G401 (cell line): ENCODE measurements at regions not wholly inside any gene's neighbourhood (a gene's known extent, or its start where the extent isn't known, plus 50 kb on each side); places are given as distances from the start of the nearest gene placed in this dataset.

Source experiments
- DNase-seq: peaks from one replicate; pipeline ENCODE4 v3.0.0-alpha.2; 2015; ENCODE audit warnings: low spot score
- in situ Hi-C: cut with HindIII; loops from 2 replicates; pipeline ENCODE4 v1.10.0; 2016; ENCODE audit warnings: low sequenced_read_pairs, mixed read lengths

DNA sequence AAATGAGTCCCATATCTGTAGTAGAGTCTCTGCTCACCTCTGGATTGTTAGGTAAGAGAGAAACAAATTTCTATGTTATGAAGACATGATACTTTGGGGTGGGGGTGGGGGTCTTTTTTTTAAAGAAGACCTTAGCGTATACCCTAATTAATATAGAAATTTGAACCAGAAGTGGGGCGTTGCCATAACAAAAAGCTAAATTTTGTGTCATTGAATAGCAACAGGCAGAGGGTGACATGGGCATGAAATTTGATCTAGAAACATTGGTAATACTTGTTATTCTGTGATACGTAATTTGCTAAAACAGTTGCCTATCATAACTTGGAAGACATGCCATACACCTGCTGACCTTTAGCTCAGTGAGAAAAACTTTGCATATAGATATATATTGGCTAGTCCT is 92.3 kb upstream of the SLC38A2 start:
- DNase-seq, result no peak
- in situ Hi-C loops, result no loop called here

DNA sequence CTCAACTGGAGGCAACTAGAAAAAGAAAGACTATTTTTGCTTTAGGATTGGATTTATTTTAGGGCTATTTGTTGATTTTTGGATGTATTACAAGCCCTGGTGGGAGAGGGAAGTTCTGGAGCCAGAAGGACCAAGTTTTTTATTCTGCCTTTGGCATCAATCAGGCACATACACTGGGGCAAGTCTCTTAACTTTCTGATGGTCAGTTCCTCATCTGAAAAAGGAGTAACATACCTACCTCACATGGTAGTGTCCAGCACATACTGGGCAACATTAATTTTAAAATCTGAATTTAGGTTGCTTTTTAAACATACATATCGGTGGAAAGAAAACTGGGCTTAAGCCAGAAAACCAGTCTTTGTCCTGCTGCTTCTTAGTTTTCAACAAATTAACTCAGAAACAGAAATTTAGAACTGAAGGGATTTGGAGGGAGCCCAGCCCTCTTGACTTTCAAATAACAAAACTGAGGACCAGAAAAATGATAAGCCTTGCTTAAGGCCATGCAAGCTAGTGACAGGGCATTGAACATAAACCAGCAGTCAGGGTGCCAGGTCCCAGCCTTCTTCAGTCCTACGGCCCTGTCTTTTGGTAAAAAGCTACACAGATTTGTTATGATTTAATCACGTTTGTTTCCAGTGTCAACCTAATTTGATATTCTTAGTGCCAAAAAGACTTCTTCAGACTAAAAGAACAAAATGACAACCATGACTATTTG is 90.2 kb upstream of the SLC38A2 start:
- in situ Hi-C loops, result no loop called here
- no peak for DNase-seq

DNA sequence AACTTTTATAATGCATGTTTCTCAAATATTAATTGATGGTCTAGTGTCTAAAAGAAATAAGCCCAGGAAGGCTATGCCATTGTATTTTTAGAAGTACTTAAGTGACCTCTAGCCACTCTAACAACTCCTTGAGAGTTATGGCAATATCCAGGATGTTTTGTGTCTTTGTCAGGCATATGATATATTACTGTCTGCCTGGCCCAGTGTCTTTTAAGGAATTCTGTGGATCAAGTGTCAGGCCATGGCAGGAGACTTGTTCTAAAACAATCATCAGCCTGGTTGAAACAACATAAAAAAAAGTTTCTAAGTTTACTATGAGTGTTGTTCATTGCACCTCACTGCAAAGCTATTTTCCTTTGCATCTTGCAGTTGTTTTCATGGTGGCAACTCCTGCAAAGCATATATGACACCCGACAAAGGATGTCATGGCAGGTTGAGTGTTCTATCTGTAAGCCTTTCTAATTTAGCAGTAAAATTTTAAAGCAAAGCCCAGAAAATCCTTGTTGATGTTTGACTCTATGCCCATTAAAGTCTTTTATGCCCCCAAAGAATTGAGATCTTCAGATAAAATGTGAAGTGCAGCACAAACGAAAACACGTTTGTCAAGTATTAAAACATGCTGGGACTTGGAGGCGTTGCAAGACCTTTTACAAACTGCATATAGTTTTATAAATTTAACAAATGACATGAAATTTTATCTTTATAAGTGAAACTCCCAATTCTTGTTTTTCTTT is 89.5 kb upstream of the SLC38A2 start:
- no peak for DNase-seq

DNA sequence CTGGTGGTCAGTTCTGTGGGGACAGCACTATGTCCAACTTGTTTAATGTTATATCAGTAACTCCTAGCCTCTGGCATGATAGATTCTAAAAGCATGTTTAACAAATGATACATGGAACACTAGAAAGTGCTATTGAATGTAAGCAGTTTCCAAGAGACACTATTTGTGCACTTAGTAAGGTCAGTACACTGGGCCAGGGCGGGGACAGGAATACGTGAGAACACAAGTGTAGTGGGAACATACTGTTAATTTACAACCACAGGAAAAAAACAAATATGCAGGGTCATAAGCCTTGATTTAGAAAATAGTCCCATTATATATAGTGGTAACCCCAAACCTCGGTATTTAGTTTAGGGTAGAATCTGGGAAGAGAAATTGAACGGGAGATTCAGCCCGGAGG is 88.9 kb upstream of the SLC38A2 start:
- DNase-seq, result no peak
- in situ Hi-C loops, result no loop called here

More for the DNA sequence above, 89.5 kb upstream of the SLC38A2 start:
- in situ Hi-C loops, result no loop called here

DNA sequence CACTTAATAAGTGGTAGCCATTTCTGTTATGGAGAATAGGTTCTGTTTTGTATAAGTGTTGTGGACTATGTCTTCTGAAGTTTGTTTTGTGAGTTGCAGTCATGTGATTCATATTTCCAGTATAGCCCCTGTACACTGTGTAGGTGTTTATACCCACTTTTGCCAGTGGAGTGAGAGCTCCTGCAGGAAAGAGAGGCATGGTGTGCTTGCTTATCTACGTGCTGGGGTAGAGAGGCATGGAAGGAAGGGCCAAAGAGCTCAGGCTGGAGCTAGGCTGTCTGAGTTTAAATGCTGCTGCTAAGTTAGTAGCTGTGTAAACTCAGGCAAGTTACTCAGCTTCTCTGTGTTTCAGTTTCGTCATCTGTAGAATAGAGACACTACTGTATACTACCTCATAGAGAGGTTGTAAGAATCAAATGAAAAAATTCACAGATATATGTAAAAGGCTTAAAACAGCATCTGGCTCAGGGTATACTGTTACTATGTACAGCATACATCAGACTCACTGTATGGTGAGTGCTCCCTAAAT is 88.2 kb upstream of the SLC38A2 start:
- no peak for DNase-seq
- in situ Hi-C loops, result no loop called here

DNA sequence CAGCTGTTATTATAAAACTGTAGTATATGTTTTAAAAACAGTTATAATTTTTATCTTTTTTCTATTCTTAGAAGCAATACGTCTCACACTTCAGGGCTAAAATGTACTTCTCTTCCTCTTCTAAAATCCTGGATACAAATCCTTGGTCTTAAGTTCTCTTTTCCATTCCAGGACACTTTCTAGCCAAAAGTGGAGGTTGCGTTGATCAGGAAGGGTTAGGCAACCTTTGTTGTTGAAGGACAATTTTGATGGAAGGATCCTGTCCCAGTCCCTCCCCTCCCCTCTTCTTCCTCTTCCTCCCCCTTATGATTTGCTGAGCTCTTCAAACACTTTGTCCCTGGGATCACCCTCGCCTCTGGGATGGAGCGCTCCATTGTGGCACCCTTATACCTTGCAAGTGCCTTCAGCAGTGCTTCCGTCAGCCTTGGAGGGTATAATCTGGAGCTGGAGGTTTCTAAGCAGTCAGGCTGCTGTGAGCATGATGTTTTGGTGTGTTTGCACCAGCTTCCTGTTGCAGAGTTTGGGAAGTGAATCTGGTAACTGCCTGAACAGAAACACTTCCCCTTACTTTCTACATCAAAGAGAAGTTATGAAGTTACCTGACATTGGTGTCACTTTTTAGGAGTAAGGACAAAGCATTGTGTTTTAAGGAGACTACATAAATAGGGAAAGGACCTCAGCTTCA is 87.4 kb upstream of the SLC38A2 start:
- in situ Hi-C loops, result no loop called here
- DNase-seq, result no peak

DNA sequence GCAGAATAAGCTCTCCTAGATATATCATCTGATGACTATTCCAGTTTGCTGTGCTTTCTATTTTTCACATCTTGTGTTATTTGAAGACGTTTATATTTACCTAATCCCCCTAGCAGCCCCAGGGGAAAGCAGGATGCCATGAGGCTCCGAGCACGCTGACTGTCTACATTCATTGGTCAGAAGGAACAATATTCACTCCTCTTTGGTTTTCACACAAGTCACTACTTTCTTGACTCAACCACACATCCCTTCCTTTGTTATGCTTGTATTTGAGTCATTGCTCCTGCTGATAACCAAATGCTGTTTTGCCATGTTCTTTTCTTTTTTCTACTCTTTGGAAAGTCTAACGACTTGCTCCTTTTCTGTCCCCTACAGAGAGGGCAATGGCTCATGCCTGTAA is 86.5 kb upstream of the SLC38A2 start:
- no peak for DNase-seq
- in situ Hi-C loops, result no loop called here

DNA sequence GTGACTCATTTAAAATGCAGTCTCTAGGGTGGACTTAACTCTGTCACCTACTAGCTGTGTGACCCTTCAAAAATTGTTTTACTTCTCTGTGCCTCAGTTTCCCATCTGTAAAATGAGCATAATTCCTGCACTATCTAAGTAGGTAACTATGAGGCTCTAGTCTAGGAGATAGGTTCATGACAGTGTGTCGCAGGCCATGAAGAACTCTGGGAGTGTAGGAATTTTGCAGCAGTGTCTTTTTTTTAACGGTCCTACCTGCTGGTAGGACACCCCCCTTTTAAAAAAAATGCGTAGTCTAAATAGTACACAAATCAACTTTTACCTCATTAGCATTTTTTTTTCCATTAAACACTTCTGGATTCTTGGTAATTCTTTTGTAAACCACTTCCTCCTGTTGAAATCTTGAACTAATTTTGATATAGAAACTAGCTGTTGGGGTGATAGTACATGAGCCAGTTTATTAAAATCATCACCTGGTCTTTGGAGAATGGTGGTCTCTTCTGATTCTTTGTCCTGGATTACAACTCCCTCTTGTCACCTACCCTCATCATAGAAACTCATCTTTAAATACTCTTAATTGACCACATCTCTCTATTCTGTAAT is 86.0 kb upstream of the SLC38A2 start:
- no peak for DNase-seq
- in situ Hi-C loops, result no loop called here

DNA sequence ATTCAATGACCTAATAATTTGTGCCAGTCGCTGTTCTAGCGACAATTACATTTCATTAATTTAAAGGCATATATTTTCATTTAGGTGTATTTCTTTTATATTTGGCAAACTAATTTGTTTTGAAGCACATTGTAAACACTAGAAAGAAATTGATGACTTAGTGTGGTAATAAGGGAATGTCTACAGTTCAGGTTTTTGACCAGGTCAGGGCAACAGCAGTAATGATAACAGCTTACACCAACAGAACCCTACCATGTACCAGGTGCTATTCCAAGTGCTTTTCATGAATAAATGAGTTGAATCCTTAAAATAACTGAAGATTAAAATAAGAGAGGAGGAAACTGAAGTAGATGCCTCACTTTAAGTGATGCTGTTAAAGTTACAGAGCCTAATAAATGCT is 85.4 kb upstream of the SLC38A2 start:
- in situ Hi-C loops, result no loop called here
- no peak for DNase-seq

DNA sequence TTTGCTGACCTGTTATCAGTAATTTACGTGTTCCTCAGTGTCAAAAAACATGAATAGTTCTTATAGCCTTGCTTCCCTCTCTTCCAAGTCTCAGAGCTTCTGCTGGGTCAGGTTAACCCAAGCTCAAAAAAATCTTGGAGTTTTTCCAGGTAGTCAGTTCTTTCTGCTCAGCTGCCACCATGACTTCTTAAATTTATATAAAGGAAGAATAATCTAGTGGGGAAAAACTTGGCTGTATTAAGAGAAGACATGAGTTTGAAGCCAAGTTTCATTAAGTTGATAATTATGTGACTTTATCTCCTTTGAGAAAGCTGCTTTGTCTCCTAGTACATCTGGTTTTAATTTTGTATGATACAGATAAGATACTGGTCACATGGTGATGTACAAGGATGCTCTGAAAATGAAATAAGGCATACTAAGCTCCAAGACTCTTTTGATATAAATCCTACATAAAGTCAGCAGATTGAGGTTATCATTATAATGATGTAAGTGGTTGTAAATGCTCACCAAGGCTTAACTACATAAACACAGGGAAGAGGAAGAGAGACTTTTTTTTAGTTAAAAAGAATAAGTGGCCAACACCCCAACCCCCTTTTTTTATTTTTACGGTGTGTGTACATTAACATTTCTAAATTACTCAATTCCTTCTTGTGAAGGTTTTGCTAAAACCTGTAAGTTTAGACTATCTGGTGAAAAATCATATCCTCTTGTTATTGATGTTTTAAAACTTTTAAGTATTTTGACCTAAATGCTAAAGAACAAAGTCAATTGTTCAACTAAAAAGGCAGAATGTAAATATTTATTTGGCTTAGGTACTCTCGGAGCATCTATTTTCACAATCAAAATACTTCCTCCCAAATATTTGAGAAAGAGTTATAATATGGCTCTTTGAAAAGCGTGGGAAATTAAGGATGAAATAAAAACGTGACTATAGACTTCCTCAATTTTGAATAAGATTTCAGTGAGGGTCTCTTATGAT is 84.1 kb upstream of the SLC38A2 start:
- in situ Hi-C loops, result no loop called here

DNA sequence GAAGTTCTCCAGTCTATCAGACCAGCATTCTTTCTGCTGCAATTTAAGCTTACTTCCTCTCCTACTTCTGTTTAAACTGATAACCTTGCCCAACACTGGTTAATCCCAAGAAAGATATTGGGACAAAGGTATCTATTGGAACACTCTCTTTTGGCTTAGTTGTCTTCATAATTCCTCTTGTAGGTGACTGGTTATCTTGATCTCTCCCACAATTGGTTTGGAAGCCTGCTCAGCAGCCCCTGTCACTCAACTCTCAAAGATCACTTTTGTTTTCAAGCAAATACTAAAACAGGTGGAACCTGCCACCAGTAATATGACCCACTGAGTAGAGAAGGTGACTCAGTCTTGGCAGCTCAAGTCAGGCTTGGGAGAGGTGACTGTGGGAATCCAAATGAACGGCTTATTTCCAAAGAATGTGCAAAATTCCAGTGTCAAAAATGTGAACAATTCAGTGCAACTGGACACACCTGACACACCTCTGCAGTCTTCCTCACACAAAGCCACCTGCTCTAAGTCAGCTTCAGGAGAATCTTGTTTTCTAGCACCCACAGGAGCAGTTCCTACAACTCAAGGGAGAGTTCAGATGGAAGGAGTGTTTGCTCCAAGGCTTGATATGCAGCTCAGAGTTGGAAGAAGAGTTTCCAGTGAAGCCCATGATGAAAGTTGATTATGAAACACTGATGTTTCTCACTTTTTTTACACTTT is 83.2 kb upstream of the SLC38A2 start:
- in situ Hi-C loops, result no loop called here
- no peak for DNase-seq

More for the DNA sequence above, 84.1 kb upstream of the SLC38A2 start:
- no peak for DNase-seq

DNA sequence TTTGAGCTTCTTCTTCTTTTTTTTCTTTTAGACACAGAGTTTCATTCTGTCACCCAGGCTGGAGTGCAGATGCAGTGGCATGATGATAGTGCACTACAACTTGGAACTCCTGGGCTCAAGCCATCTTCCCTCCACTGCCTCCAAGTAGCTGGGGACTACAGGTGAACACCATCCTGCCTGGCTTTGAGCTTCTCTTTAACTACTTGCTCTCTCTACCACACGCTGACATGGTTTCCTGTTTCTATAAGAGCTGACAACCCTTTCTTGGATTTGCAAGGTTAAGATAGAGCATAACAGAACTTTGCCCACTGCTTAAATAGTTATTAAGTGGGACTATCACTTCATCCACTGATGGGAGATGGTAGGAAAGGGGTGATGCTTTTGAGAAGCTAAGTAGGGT is 82.4 kb upstream of the SLC38A2 start:
- DNase-seq, result no peak
- in situ Hi-C loops, result no loop called here

DNA sequence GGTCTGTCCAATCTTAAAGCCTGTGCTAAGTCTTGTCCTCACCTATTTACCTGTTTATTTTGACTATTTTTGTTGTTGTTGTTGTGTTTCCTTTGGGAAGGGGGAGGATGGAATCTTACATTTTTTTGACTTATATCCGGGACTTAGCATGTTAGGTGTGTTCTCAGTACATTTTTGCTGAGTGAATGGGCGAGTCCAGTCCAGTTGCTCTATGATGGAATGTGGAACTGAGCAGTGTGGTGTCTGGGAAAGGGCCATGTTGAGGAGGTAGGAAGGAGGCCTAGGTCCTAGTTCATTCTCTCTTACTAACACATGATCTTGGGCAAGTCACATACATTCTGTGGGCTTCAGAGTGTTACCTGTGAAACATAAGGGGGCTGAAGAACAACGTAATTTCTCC is 80.9 kb upstream of the SLC38A2 start:
- no peak for DNase-seq
- in situ Hi-C loops, result no loop called here

DNA sequence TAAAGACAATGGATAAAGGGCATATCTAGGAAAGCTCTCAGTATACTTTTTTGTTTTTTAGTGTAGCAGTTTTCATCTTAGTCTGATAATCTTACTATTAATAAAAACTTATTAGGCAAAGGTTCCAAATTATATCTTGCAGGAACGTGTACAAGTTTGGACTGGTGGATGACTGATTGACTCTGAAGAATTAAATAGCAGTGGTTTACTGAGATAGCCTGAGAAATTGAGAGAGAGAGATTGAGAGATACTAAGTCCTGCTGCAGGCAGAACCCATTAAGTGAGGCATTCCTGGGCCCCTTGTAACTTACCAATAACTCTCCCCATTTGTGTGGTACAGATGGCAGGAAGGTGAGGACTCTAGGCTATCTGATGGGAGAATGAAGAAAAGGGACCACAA is 80.2 kb upstream of the SLC38A2 start:
- DNase-seq, result no peak
- in situ Hi-C loops, result no loop called here

DNA sequence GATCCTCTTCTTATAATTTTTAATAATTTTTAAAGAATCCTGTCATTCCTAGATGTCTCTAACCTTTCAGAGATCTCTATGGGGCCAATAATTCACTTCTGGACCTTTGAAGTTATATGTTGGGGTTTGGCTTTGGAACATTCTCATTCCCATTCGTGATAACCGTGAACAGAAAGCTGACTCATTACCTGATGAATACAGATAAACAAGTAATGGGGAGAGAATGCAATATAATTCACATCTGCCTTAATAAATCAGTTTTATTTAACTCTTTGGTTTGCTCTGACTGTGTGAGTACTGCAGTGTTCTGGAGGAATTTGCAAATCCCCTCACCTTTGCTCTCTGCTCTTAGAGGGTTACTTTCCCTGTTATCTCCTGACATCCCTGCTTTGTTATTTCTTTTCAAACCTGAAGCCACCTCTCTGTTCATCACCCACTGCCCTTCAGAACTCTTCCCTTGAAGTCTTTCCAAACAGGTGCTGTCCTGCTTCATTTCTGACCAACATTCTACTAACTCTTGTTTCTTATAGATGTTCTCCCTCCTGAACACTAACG is 79.6 kb upstream of the SLC38A2 start:
- DNase-seq, result no peak
- in situ Hi-C loops, result no loop called here

DNA sequence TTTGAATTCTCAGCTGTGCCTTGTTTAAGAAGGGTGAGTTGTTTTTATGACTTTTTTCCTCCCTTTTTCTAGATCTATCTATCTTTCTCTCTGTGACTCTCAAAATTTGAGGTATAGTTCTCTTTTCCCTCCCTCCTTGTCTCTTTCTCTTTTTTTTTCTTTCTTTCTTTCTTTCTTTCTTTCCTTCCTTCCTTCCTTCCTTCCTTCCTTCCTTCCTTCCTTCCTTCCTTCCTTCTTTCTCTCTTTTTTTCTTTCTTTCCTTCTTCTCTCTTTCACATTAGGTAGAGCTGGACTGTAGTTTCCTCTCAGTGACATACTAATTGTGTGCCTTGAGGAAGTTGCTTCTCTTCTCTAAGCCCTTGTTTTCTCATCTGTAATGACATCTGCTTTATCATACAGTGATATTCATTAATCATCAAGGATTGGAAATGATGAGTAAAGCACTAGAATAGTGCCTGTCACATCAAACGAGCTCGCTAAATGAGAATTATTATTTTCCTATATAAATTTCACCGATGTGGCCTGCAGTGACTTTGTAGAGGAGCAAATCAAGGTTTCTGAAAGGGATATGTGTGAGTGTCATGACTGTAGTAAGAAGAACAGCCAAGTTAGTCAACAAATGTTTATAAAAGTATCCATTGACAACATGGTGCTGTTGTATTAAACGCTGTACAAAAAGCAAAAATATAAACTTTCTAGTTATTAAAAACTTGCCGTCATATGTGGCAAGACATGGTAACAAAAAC is 78.9 kb upstream of the SLC38A2 start:
- in situ Hi-C loops, result no loop called here
- DNase-seq, result no peak

DNA sequence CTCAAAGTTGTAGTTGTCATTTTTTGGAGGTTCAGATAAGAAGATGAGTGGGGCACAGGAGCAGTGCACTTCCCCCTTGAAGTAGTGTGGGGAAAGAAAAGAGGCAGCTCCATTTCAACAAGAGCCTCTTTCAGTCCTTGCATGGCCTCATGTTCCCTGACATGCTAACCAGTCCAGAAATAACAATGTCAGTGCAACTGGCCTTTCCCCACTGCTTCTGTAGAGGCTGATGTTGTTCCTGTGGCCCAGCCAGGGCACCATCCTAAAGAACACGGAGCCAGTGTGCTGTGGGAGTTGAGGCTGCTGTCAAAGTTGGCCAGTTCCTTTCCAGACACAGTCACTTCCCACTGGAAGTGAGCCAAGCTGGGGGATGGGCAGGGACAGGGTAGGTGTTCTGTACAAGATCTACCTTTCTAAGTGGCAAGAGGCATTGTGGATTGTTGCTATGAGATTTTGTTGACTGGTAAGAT is 77.7 kb upstream of the SLC38A2 start:
- in situ Hi-C loops, result no loop called here
- DNase-seq, result no peak
